ENCODE measurements at regions not wholly inside any gene's neighbourhood (a gene's known extent, or its start where the extent isn't known, plus 50 kb on each side); places are given as distances from the start of the nearest gene placed in this dataset.
"Not testable (repeated sequence)": the region's sequence is repeated elsewhere in the genome, so short reads cannot be mapped to it uniquely, and the experiment has no call there.

- not testable (repeated sequence) for DNase-seq (ENCODE audit: low spot score)
These were observed 71.7 kb downstream of the ZNF479 start for GRCh38 chr7:57060506-57060905.

- not testable (repeated sequence) for DNase-seq (ENCODE audit: low spot score)
These were observed 115.9 kb downstream of the ZNF479 start for GRCh38 chr7:57016341-57016740.

GRCh38 chr7:57013707-57014106 lies 118.5 kb downstream of the ZNF479 start:
- not testable (repeated sequence) for DNase-seq (ENCODE audit: low spot score)

GRCh38 chr7:57012907-57013306 lies 119.3 kb downstream of the ZNF479 start:
- DNase-seq (ENCODE audit: low spot score): not testable (repeated sequence)

GRCh38 chr7:57009230-57009629 lies 123.0 kb downstream of the ZNF479 start:
- not testable (repeated sequence) for DNase-seq (ENCODE audit: low spot score)

GRCh38 chr7:57005974-57006373 lies 126.3 kb downstream of the ZNF479 start:
- DNase-seq (ENCODE audit: low spot score): not testable (repeated sequence)

GRCh38 chr7:57003821-57004220 lies 128.4 kb downstream of the ZNF479 start:
- DNase-seq (ENCODE audit: low spot score): not testable (repeated sequence)

- not testable (repeated sequence) for DNase-seq (ENCODE audit: low spot score)
These were observed 130.3 kb downstream of the ZNF479 start for GRCh38 chr7:57001926-57002325.

GRCh38 chr7:56993779-56994178 lies 138.5 kb downstream of the ZNF479 start:
- DNase-seq (ENCODE audit: low spot score): not testable (repeated sequence)

GRCh38 chr7:56957737-56958408 lies 174.4 kb downstream of the ZNF479 start:
- DNase-seq (ENCODE audit: low spot score): not testable (repeated sequence)

- not testable (repeated sequence) for DNase-seq (ENCODE audit: low spot score)
These were observed 175.2 kb downstream of the ZNF479 start for GRCh38 chr7:56957086-56957485.

GRCh38 chr7:56948390-56949379 lies 183.6 kb downstream of the ZNF479 start:
- not testable (repeated sequence) for DNase-seq (ENCODE audit: low spot score)

GRCh38 chr7:56940050-56940449 lies 192.2 kb downstream of the ZNF479 start:
- DNase-seq (ENCODE audit: low spot score): not testable (repeated sequence)

- DNase-seq (ENCODE audit: low spot score): not testable (repeated sequence)
These were observed 208.3 kb downstream of the ZNF479 start for GRCh38 chr7:56923892-56924291.

- not testable (repeated sequence) for DNase-seq (ENCODE audit: low spot score)
These were observed 221.3 kb downstream of the ZNF479 start for GRCh38 chr7:56910973-56911372.

- not testable (repeated sequence) for DNase-seq (ENCODE audit: low spot score)
These were observed 242.8 kb downstream of the ZNF479 start for GRCh38 chr7:56889454-56889853.

GRCh38 chr7:56885132-56885531 lies 247.1 kb downstream of the ZNF479 start:
- peak; percentile 12 for DNase-seq (ENCODE audit: low spot score)

- DNase-seq (ENCODE audit: low spot score): not testable (repeated sequence)
These were observed 249.9 kb downstream of the ZNF479 start for GRCh38 chr7:56882318-56882717.

Measured in NAMALWA (cell line).